ENCODE measurements at regions not wholly inside any gene's neighbourhood (a gene's known extent, or its start where the extent isn't known, plus 50 kb on each side); places are given as distances from the start of the nearest gene placed in this dataset.
A peak's percentile ranks its signal among the peaks of the same experiment; 100 is the strongest.
"Not testable (repeated sequence)": the region's sequence is repeated elsewhere in the genome, so short reads cannot be mapped to it uniquely, and the experiment has no call there.

- no peak for DNase-seq
Measured at GRCh38 chr3:103927896-103928295, 1438.8 kb upstream of the ALCAM start.

GRCh38 chr3:103937094-103937493, 1429.6 kb upstream of the ALCAM start:
- DNase-seq: no peak

GRCh38 chr3:103947062-103947461, 1419.6 kb upstream of the ALCAM start:
- DNase-seq: no peak

GRCh38 chr3:103949693-103950092, 1417.0 kb upstream of the ALCAM start:
- no peak for DNase-seq

- DNase-seq: no peak
Measured at GRCh38 chr3:103950676-103951075, 1416.0 kb upstream of the ALCAM start.

GRCh38 chr3:103953796-103954195, 1412.9 kb upstream of the ALCAM start:
- DNase-seq: no peak

- no peak for DNase-seq
Measured at GRCh38 chr3:103960819-103961218, 1405.9 kb upstream of the ALCAM start.

- no peak for DNase-seq
Measured at GRCh38 chr3:103963599-103963998, 1403.1 kb upstream of the ALCAM start.

GRCh38 chr3:103965764-103966163, 1400.9 kb upstream of the ALCAM start:
- DNase-seq: no peak

GRCh38 chr3:103966749-103967148, 1400.0 kb upstream of the ALCAM start:
- DNase-seq: no peak

GRCh38 chr3:103968131-103968530, 1398.6 kb upstream of the ALCAM start:
- DNase-seq: no peak

GRCh38 chr3:103968751-103969150, 1398.0 kb upstream of the ALCAM start:
- DNase-seq: no peak

GRCh38 chr3:103976931-103977339, 1389.8 kb upstream of the ALCAM start:
- DNase-seq: no peak

- no peak for DNase-seq
Measured at GRCh38 chr3:103977417-103977816, 1389.3 kb upstream of the ALCAM start.

- DNase-seq: peak; percentile 12
Measured at GRCh38 chr3:103991461-103992115, 1375.1 kb upstream of the ALCAM start.

GRCh38 chr3:103992469-103992868, 1374.2 kb upstream of the ALCAM start:
- DNase-seq: no peak

- DNase-seq: no peak
Measured at GRCh38 chr3:104004956-104005355, 1361.8 kb upstream of the ALCAM start.

- DNase-seq: no peak
Measured at GRCh38 chr3:104005815-104006214, 1360.9 kb upstream of the ALCAM start.

GRCh38 chr3:104018541-104018940, 1348.2 kb upstream of the ALCAM start:
- no peak for DNase-seq

GRCh38 chr3:104031598-104031997, 1335.1 kb upstream of the ALCAM start:
- DNase-seq: no peak

GRCh38 chr3:104032283-104032682, 1334.4 kb upstream of the ALCAM start:
- DNase-seq: peak; percentile 4

GRCh38 chr3:104040896-104041295, 1325.8 kb upstream of the ALCAM start:
- DNase-seq: no peak

- not testable (repeated sequence) for DNase-seq
Measured at GRCh38 chr3:104043001-104043543, 1323.6 kb upstream of the ALCAM start.

GRCh38 chr3:104044002-104044401, 1322.7 kb upstream of the ALCAM start:
- DNase-seq: no peak

- DNase-seq: no peak
Measured at GRCh38 chr3:104066658-104067057, 1300.1 kb upstream of the ALCAM start.

All from amniotic stem cell (primary cell).